IMR-90 (cell line): ENCODE measurements at regions not wholly inside any gene's neighbourhood (a gene's known extent, or its start where the extent isn't known, plus 50 kb on each side); places are given as distances from the start of the nearest gene placed in this dataset.

Source experiments
- ATAC-seq: fragments of 200-7000 bp; cut with Tn5 transposase; 2 replicates; pipeline ENCODE4 v1.9.1; 2020; ENCODE audit warnings: low read depth, mild to moderate bottlenecking, moderate library complexity
- BruUV-seq: library from RNA; stranded (reverse); fragments of 400-500 nt; replicated peaks from 2 replicates; lab custom pipeline; 2021; lab: Mats Ljungman, UMichigan
- CTCF ChIA-PET: fragments of 300-600 bp; formaldehyde crosslinking; extraction: SDS; loops from one replicate; lab custom pipeline; 2021; ENCODE audit warnings: antibody characterized with exemption; lab: Yijun Ruan, JAX
- POLR2A ChIA-PET: fragments of 300-600 bp; sonication (Branson Sonifier 250); formaldehyde crosslinking; loops from one replicate; lab custom pipeline; 2022; ENCODE audit warnings: antibody characterized with exemption; ENCODE audit not compliant: unreplicated experiment; lab: Charles Lee
- DNase-seq: peaks from one replicate; pipeline ENCODE4 v3.0.0; 2013
- H2AFZ ChIP-seq: replicated peaks from 2 replicates; pipeline ENCODE3; 2013; ENCODE audit warnings: low read length, mild to moderate bottlenecking; ENCODE audit not compliant: poor library complexity
- H2AK5ac ChIP-seq: 2 replicates; pipeline ENCODE4 v1.6.1; 2013; ENCODE audit warnings: low read depth, low read length, inconsistent platforms
- H2AK9ac ChIP-seq: replicated peaks from 2 replicates; pipeline ENCODE3; 2013; ENCODE audit warnings: mild to moderate bottlenecking, low read depth, low read length, moderate library complexity; ENCODE audit not compliant: poor library complexity
- H2BK120ac ChIP-seq: 2 replicates; pipeline ENCODE4 v1.6.1; 2013; ENCODE audit warnings: low read depth, low read length, inconsistent platforms
- H2BK15ac ChIP-seq: 3 replicates; pipeline ENCODE4 v1.6.1; 2013; ENCODE audit warnings: low read depth, low read length, inconsistent platforms
- H2BK20ac ChIP-seq: 2 replicates; pipeline ENCODE4 v1.6.1; 2013; ENCODE audit warnings: low read depth, mild to moderate bottlenecking, inconsistent platforms, low read length, moderate library complexity
- H2BK5ac ChIP-seq: 2 replicates; pipeline ENCODE4 v1.6.1; 2013; ENCODE audit warnings: mild to moderate bottlenecking, low read depth, low read length, inconsistent platforms; ENCODE audit not compliant: poor library complexity, severe bottlenecking
- H3K14ac ChIP-seq: replicated peaks from 2 replicates; pipeline ENCODE4 v1.6.1; 2013; ENCODE audit warnings: low read depth, low read length, inconsistent platforms
- H3K18ac ChIP-seq: 2 replicates; pipeline ENCODE4 v1.6.1; 2013; ENCODE audit warnings: low read depth, low read length, control low read depth
- H3K23ac ChIP-seq: 2 replicates; pipeline ENCODE4 v1.6.1; 2013; ENCODE audit warnings: low read depth, low read length, inconsistent platforms
- H3K27ac ChIP-seq: 2 replicates; pipeline ENCODE4 v1.5.1; 2013; ENCODE audit warnings: mild to moderate bottlenecking, control low read depth, low read length; ENCODE audit not compliant: insufficient read depth
- H3K27me3 ChIP-seq: 2 replicates; pipeline ENCODE4 v1.6.1; 2013; ENCODE audit warnings: low read length; ENCODE audit not compliant: control insufficient read depth, insufficient read depth
- H3K36me3 ChIP-seq: 2 replicates; pipeline ENCODE4 v1.6.1; 2013; ENCODE audit warnings: low read length, mixed read lengths; ENCODE audit not compliant: control insufficient read depth, insufficient read depth
- H3K4ac ChIP-seq: 2 replicates; pipeline ENCODE4 v1.6.1; 2013; ENCODE audit warnings: low read depth, low read length, inconsistent platforms
- H3K4me1 ChIP-seq: 2 replicates; pipeline ENCODE4 v1.6.1; 2013; ENCODE audit warnings: low read length, mixed read lengths; ENCODE audit not compliant: control insufficient read depth, insufficient read depth
- H3K4me2 ChIP-seq: 2 replicates; pipeline ENCODE4 v1.6.1; 2013; ENCODE audit warnings: low read depth, mild to moderate bottlenecking, control low read depth, low read length, moderate library complexity
- H3K4me3 ChIP-seq: 2 replicates; pipeline ENCODE4 v1.5.1; 2013; ENCODE audit warnings: low read depth, mild to moderate bottlenecking, control low read depth, low read length, moderate library complexity; ENCODE audit not compliant: insufficient read depth
- H3K56ac ChIP-seq: 2 replicates; pipeline ENCODE4 v1.6.1; 2013; ENCODE audit warnings: low read length, inconsistent platforms; ENCODE audit not compliant: insufficient read depth; ENCODE audit errors: extremely low read depth
- H3K79me1 ChIP-seq, 2 experiments: 2 replicates each; pipeline ENCODE4 v1.6.1; 2013; ENCODE audit warnings: low read length in 2 of 2, inconsistent platforms in 1 of 2, low read depth in 1 of 2
- H3K9ac ChIP-seq: 2 replicates; pipeline ENCODE4 v1.6.1; 2013; ENCODE audit warnings: low read depth, low read length, control low read depth
- H3K9me1 ChIP-seq: 2 replicates; pipeline ENCODE4 v1.6.1; 2013; ENCODE audit warnings: low read length, inconsistent platforms; ENCODE audit not compliant: insufficient read depth
- H3K9me3 ChIP-seq: 2 replicates; pipeline ENCODE4 v1.6.1; 2013; ENCODE audit warnings: low read length; ENCODE audit not compliant: control insufficient read depth, insufficient read depth
- H4K20me1 ChIP-seq: 2 replicates; pipeline ENCODE4 v1.6.1; 2013; ENCODE audit warnings: low read length, inconsistent platforms; ENCODE audit not compliant: insufficient read depth
- H4K5ac ChIP-seq: 2 replicates; pipeline ENCODE4 v1.6.1; 2013; ENCODE audit warnings: mild to moderate bottlenecking, low read depth, low read length, control low read depth
- H4K8ac ChIP-seq, 2 experiments: 2 replicates each; pipeline ENCODE4 v1.6.1; 2013; ENCODE audit warnings: low read depth in 2 of 2, low read length in 2 of 2, control low read depth in 1 of 2, inconsistent platforms in 1 of 2
- H4K91ac ChIP-seq: 2 replicates; pipeline ENCODE4 v1.6.1; 2013; ENCODE audit warnings: low read depth, low read length, inconsistent platforms; ENCODE audit not compliant: insufficient read depth
- CEBPB ChIP-seq: IDR thresholded peaks from 2 replicates; pipeline ENCODE4 v1.6.1; 2012; ENCODE audit warnings: low read depth, low read length, improper control_type of control experiment
- CHD1 ChIP-seq: IDR thresholded peaks from 2 replicates; pipeline ENCODE4 v1.6.1; 2012; ENCODE audit warnings: low read depth, low read length, improper control_type of control experiment
- CTCF ChIP-seq: conservative IDR thresholded peaks from 2 replicates; pipeline ENCODE4 v1.5.1; 2012; ENCODE audit warnings: mild to moderate bottlenecking, low read depth, low read length, improper control_type of control experiment
- MAFK ChIP-seq: IDR thresholded peaks from 2 replicates; pipeline ENCODE4 v1.6.1; 2012; ENCODE audit warnings: low read depth, low read length, improper control_type of control experiment
- MXI1 ChIP-seq: IDR thresholded peaks from 2 replicates; pipeline ENCODE4 v1.6.1; 2012; ENCODE audit warnings: low read depth, mild to moderate bottlenecking, low read length, moderate library complexity, borderline replicate concordance
- NFE2L2 ChIP-seq: fragments of 150-350 bp; IDR thresholded peaks from 2 replicates; pipeline ENCODE4 v1.6.1; 2016; ENCODE audit warnings: low read depth, mild to moderate bottlenecking, low read length
- POLR2A ChIP-seq: IDR thresholded peaks from 2 replicates; pipeline ENCODE4 v1.6.1; 2012; ENCODE audit warnings: mild to moderate bottlenecking, low read depth, low read length
- RAD21 ChIP-seq: IDR thresholded peaks from 2 replicates; pipeline ENCODE4 v1.6.1; 2012; ENCODE audit warnings: low read length, improper control_type of control experiment
- RCOR1 ChIP-seq: IDR thresholded peaks from 2 replicates; pipeline ENCODE4 v1.6.1; 2012; ENCODE audit warnings: mild to moderate bottlenecking, low read length, improper control_type of control experiment; ENCODE audit not compliant: insufficient replicate concordance
- RFX5 ChIP-seq: IDR thresholded peaks from 2 replicates; pipeline ENCODE4 v1.8.0; 2012; ENCODE audit warnings: low read depth, mild to moderate bottlenecking, low read length, moderate library complexity
- WGBS, 2 experiments: methylation state at CpG; one replicate each; pipeline versions ENCODE4 v1.1.5 to v1.1.7; 2013; ENCODE audit warnings: missing lambda C conversion rate in 2 of 2; ENCODE audit not compliant: insufficient read length in 1 of 2; ENCODE audit errors: extremely low coverage in 2 of 2; 5-methylcytosine and 5-hydroxymethylcytosine counted together
- dilution Hi-C: fragments of 300-500 bp; cut with HindIII; formaldehyde crosslinking; loops from one replicate; pipeline ENCODE4 v1.14.3; 2018; ENCODE audit warnings: low sequenced_read_pairs; ENCODE audit not compliant: unreplicated experiment
- in situ Hi-C: fragments of 300-500 bp; cut with MboI; formaldehyde crosslinking; loops from 3 replicates; pipeline ENCODE4 v1.14.3; 2019; ENCODE audit warnings: low sequenced_read_pairs, inconsistent platforms, mixed read lengths
- intact Hi-C: fragments of 100-400 bp; cut with micrococcal nuclease; formaldehyde crosslinking; loops from 2 replicates; pipeline ENCODE4 v1.10.0; 2022
- TF ChIP-seq, protein P1 (sequence below): fragments of 150-350 bp; IDR thresholded peaks from 2 replicates; pipeline ENCODE4 v1.6.1; 2017; ENCODE audit warnings: mild to moderate bottlenecking, antibody characterized with exemption, low read length, low read depth
- TF ChIP-seq, protein P2 (sequence below): fragments of 150-350 bp; IDR thresholded peaks from 2 replicates; pipeline ENCODE4 v1.6.1; 2016; ENCODE audit warnings: low read depth, mild to moderate bottlenecking, low read length, moderate library complexity, borderline replicate concordance

GRCh38 chr4:55763996-55764395, 55.6 kb upstream of the EXOC1L start:
- ChIA-PET POLR2A (no interaction called here), CTCF (no interaction called here)
- Histone ChIP-seq H3K4me2 (no peak overlapping the region), H3K27ac (no peak overlapping the region), H3K14ac (no peak overlapping the region), H3K4me1 (no peaks in the 10 kb centered on the region), H2AK5ac (no peak overlapping the region), H3K9me1 (no peaks in the 10 kb centered on the region), H2AK9ac (no peak overlapping the region), H2AFZ (no peak overlapping the region), H3K4ac (no peak overlapping the region), H3K27me3 (no peaks in the 10 kb centered on the region; the same call in 1 of the 2 replicates), H4K91ac (no peak overlapping the region), H3K23ac (no peak overlapping the region), H3K56ac (no peak overlapping the region), H3K79me1 (no peaks in the 10 kb centered on the region), H4K8ac (no peak overlapping the region), H2BK120ac (no peak overlapping the region), H3K36me3 (no peaks in the 10 kb centered on the region), H4K20me1 (no peaks in the 10 kb centered on the region), H3K18ac (no peak overlapping the region), H2BK5ac (no peak overlapping the region), H2BK20ac (no peak overlapping the region), H2BK15ac (no peak overlapping the region), H4K5ac (no peak overlapping the region), H3K9ac (no peak overlapping the region), H3K9me3 (no peaks in the 10 kb centered on the region), H3K4me3 (no peak overlapping the region)
- no TSS peak for BruUV-seq
- no peak for ATAC-seq
- intact Hi-C loops, result no loop called here
- in situ Hi-C loops, result no loop called here
- no CpG with 5 or more reads among the region's 2 CpGs for WGBS, 2 experiments
- dilution Hi-C loops, result no loop called here
- TF ChIP-seq CEBPB (no peak), NFE2L2 (no peak), CHD1 (no peak), MXI1 (no peak), RCOR1 (no peak), RAD21 (no peak), CTCF (no peak), RFX5 (no peak), MAFK (no peak), POLR2A (no peak)
- TF ChIP-seq, protein P1, sequence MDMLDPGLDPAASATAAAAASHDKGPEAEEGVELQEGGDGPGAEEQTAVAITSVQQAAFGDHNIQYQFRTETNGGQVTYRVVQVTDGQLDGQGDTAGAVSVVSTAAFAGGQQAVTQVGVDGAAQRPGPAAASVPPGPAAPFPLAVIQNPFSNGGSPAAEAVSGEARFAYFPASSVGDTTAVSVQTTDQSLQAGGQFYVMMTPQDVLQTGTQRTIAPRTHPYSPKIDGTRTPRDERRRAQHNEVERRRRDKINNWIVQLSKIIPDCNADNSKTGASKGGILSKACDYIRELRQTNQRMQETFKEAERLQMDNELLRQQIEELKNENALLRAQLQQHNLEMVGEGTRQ, result no peak
- TF ChIP-seq, protein P2, sequence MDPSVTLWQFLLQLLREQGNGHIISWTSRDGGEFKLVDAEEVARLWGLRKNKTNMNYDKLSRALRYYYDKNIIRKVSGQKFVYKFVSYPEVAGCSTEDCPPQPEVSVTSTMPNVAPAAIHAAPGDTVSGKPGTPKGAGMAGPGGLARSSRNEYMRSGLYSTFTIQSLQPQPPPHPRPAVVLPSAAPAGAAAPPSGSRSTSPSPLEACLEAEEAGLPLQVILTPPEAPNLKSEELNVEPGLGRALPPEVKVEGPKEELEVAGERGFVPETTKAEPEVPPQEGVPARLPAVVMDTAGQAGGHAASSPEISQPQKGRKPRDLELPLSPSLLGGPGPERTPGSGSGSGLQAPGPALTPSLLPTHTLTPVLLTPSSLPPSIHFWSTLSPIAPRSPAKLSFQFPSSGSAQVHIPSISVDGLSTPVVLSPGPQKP, result no peak
- no peak for DNase-seq
